Parathyroid adenoma (tissue), 2 donors: ENCODE measurements at regions not wholly inside any gene's neighbourhood (a gene's known extent, or its start where the extent isn't known, plus 50 kb on each side); places are given as distances from the start of the nearest gene placed in this dataset.

Experiments
- H2AFZ ChIP-seq: fragments of 300-600 bp; sonication (generic); one replicate; pipeline ENCODE4 v1.7.0; 2017; ENCODE audit warnings: antibody characterized with exemption, mild to moderate bottlenecking
- H3K27ac ChIP-seq: fragments of 300-600 bp; sonication (generic); one replicate; pipeline ENCODE4 v1.7.0; 2017
- H3K27me3 ChIP-seq: fragments of 300-600 bp; sonication (generic); one replicate; pipeline ENCODE4 v1.7.0; 2017; ENCODE audit warnings: low read length; ENCODE audit not compliant: control insufficient read depth, insufficient read depth
- H3K36me3 ChIP-seq: fragments of 300-600 bp; sonication (generic); one replicate; pipeline ENCODE4 v1.7.0; 2017; ENCODE audit warnings: low read length; ENCODE audit not compliant: control insufficient read depth, insufficient read depth
- H3K4me1 ChIP-seq: fragments of 300-600 bp; sonication (generic); one replicate; pipeline ENCODE4 v1.7.0; 2017; ENCODE audit warnings: control low read depth
- H3K4me2 ChIP-seq: fragments of 300-600 bp; sonication (generic); one replicate; pipeline ENCODE4 v1.7.0; 2017; ENCODE audit warnings: low read length
- H3K4me3 ChIP-seq: fragments of 300-600 bp; sonication (generic); one replicate; pipeline ENCODE4 v1.7.0; 2017; ENCODE audit warnings: low read depth, low read length
- H3K79me2 ChIP-seq: fragments of 300-600 bp; sonication (generic); one replicate; pipeline ENCODE4 v1.7.0; 2017; ENCODE audit warnings: control low read depth
- H3K9ac ChIP-seq: fragments of 300-600 bp; sonication (generic); one replicate; pipeline ENCODE4 v1.7.0; 2017; ENCODE audit warnings: mild to moderate bottlenecking
- H3K9me3 ChIP-seq: fragments of 300-600 bp; sonication (generic); one replicate; pipeline ENCODE4 v1.7.0; 2017; ENCODE audit warnings: low read length; ENCODE audit not compliant: control insufficient read depth
- CTCF ChIP-seq: fragments of 300-600 bp; sonication (generic); IDR thresholded peaks from one replicate; pipeline ENCODE4 v1.7.0; 2017; ENCODE audit warnings: antibody characterized with exemption, mild to moderate bottlenecking
- donor health status: primary hyperparathyroidism.

DNA sequence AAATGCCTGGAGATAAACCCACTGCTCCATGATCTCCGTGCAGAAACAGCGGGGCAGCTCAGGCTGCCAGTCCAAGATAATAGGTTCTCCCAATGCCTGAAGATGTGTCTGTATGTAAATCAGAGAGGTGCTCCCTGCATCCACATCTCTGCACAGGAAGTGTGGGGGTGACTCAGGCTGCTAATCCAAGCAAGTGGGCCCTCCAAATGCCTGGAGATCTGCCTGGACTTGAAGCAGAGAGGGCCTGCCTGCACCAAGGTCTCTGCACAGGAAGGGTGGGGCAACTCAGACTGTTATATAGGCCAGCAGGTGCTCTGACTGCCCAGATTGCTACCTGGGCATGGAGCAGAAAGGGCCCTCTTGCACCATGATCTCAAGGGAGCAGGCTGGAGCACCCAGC lies 504.7 kb downstream of the LRFN5 start:
- Histone ChIP-seq H3K27ac (no peak overlapping the region), H3K9me3 (no peaks in the 10 kb centered on the region), H3K27me3 (no peaks in the 10 kb centered on the region), H2AFZ (no peak overlapping the region), H3K36me3 (no peaks in the 10 kb centered on the region), H3K79me2 (no peaks in the 10 kb centered on the region), H3K9ac (no peak overlapping the region), H3K4me3 (no peak overlapping the region), H3K4me1 (no peaks in the 10 kb centered on the region), H3K4me2 (no peak overlapping the region)
- no peak for TF ChIP-seq CTCF

GRCh38 chr14:42110167-42110566 lies 503.5 kb downstream of the LRFN5 start:
- H3K9me3 ChIP-seq: no peaks in the 10 kb centered on the region
- no peak overlapping the region for H3K9ac ChIP-seq
- TF ChIP-seq CTCF: no peak
- H3K79me2 ChIP-seq: no peaks in the 10 kb centered on the region
- H2AFZ ChIP-seq: no peak overlapping the region
- no peaks in the 10 kb centered on the region for H3K36me3 ChIP-seq
- H3K27ac ChIP-seq: no peak overlapping the region
- no peaks in the 10 kb centered on the region for H3K27me3 ChIP-seq
- H3K4me2 ChIP-seq: no peak overlapping the region
- H3K4me3 ChIP-seq: no peak overlapping the region
- H3K4me1 ChIP-seq: no peaks in the 10 kb centered on the region

GRCh38 chr14:42095155-42095554 lies 488.5 kb downstream of the LRFN5 start:
- Histone ChIP-seq H3K27ac (no peak overlapping the region), H3K4me1 (no peaks in the 10 kb centered on the region), H2AFZ (no peak overlapping the region), H3K36me3 (no peaks in the 10 kb centered on the region), H3K4me2 (no peak overlapping the region), H3K9me3 (no peaks in the 10 kb centered on the region), H3K4me3 (no peak overlapping the region), H3K9ac (no peak overlapping the region), H3K27me3 (no peaks in the 10 kb centered on the region), H3K79me2 (no peaks in the 10 kb centered on the region)
- no peak for TF ChIP-seq CTCF

- Histone ChIP-seq H3K27ac (no peak overlapping the region), H3K36me3 (no peaks in the 10 kb centered on the region), H3K4me2 (no peak overlapping the region), H3K4me1 (no peaks in the 10 kb centered on the region), H3K27me3 (no peaks in the 10 kb centered on the region), H3K9ac (no peak overlapping the region), H3K9me3 (no peaks in the 10 kb centered on the region), H3K79me2 (no peaks in the 10 kb centered on the region), H2AFZ (no peak overlapping the region), H3K4me3 (no peak overlapping the region)
- no peak for TF ChIP-seq CTCF
Observed at GRCh38 chr14:42090122-42090521, 483.4 kb downstream of the LRFN5 start.

- Histone ChIP-seq H3K4me1 (no peaks in the 10 kb centered on the region), H3K4me2 (no peak overlapping the region), H3K27ac (no peak overlapping the region), H3K36me3 (no peaks in the 10 kb centered on the region), H2AFZ (no peak overlapping the region), H3K27me3 (no peaks in the 10 kb centered on the region), H3K79me2 (no peaks in the 10 kb centered on the region), H3K9ac (no peak overlapping the region), H3K9me3 (no peaks in the 10 kb centered on the region), H3K4me3 (no peak overlapping the region)
- TF ChIP-seq CTCF: no peak
Observed at GRCh38 chr14:42079911-42080310, 473.2 kb downstream of the LRFN5 start.
